ENCODE measurements at regions not wholly inside any gene's neighbourhood (a gene's known extent, or its start where the extent isn't known, plus 50 kb on each side); places are given as distances from the start of the nearest gene placed in this dataset.

GRCh38 chr4:129578336-129578735 lies 482.4 kb downstream of the C4orf33 start:
- no peak for DNase-seq (ENCODE audit: low read depth)
- in situ Hi-C loops (cut with HindIII; ENCODE audit: low pct_unique_long_range_greater_than_20kb, low sequenced_read_pairs) = no loop called here

- DNase-seq (ENCODE audit: low read depth) = no peak
- in situ Hi-C loops (cut with HindIII; ENCODE audit: low pct_unique_long_range_greater_than_20kb, low sequenced_read_pairs) = no loop called here
These were observed 485.4 kb downstream of the C4orf33 start for GRCh38 chr4:129581305-129581704.

GRCh38 chr4:129583868-129584267 lies 487.9 kb downstream of the C4orf33 start:
- in situ Hi-C loops (cut with HindIII; ENCODE audit: low pct_unique_long_range_greater_than_20kb, low sequenced_read_pairs) = no loop called here
- no peak for DNase-seq (ENCODE audit: low read depth)

GRCh38 chr4:129598582-129598981 lies 502.6 kb downstream of the C4orf33 start:
- in situ Hi-C loops (cut with HindIII; ENCODE audit: low pct_unique_long_range_greater_than_20kb, low sequenced_read_pairs) = no loop called here
- DNase-seq (ENCODE audit: low read depth) = no peak

GRCh38 chr4:129600898-129601297 lies 504.9 kb downstream of the C4orf33 start:
- in situ Hi-C loops (cut with HindIII; ENCODE audit: low pct_unique_long_range_greater_than_20kb, low sequenced_read_pairs) = no loop called here
- no peak for DNase-seq (ENCODE audit: low read depth)

GRCh38 chr4:129602447-129602846 lies 506.5 kb downstream of the C4orf33 start:
- DNase-seq (ENCODE audit: low read depth) = no peak
- in situ Hi-C loops (cut with HindIII; ENCODE audit: low pct_unique_long_range_greater_than_20kb, low sequenced_read_pairs) = no loop called here

- in situ Hi-C loops (cut with HindIII; ENCODE audit: low pct_unique_long_range_greater_than_20kb, low sequenced_read_pairs) = no loop called here
- no peak for DNase-seq (ENCODE audit: low read depth)
These were observed 507.4 kb downstream of the C4orf33 start for GRCh38 chr4:129603241-129603931.

- no peak for DNase-seq (ENCODE audit: low read depth)
- in situ Hi-C loops (cut with HindIII; ENCODE audit: low pct_unique_long_range_greater_than_20kb, low sequenced_read_pairs) = no loop called here
These were observed 508.8 kb downstream of the C4orf33 start for GRCh38 chr4:129604632-129605255.

GRCh38 chr4:129614611-129615010 lies 518.7 kb downstream of the C4orf33 start:
- in situ Hi-C loops (cut with HindIII; ENCODE audit: low pct_unique_long_range_greater_than_20kb, low sequenced_read_pairs) = no loop called here
- no peak for DNase-seq (ENCODE audit: low read depth)

GRCh38 chr4:129622566-129622965 lies 526.6 kb downstream of the C4orf33 start:
- DNase-seq (ENCODE audit: low read depth) = no peak
- in situ Hi-C loops (cut with HindIII; ENCODE audit: low pct_unique_long_range_greater_than_20kb, low sequenced_read_pairs) = no loop called here

GRCh38 chr4:129623233-129623875 lies 527.4 kb downstream of the C4orf33 start:
- in situ Hi-C loops (cut with HindIII; ENCODE audit: low pct_unique_long_range_greater_than_20kb, low sequenced_read_pairs) = no loop called here
- no peak for DNase-seq (ENCODE audit: low read depth)

- in situ Hi-C loops (cut with HindIII; ENCODE audit: low pct_unique_long_range_greater_than_20kb, low sequenced_read_pairs) = no loop called here
These were observed 545.2 kb downstream of the C4orf33 start for GRCh38 chr4:129641179-129641578.

GRCh38 chr4:129645461-129645860 lies 549.5 kb downstream of the C4orf33 start:
- in situ Hi-C loops (cut with HindIII; ENCODE audit: low pct_unique_long_range_greater_than_20kb, low sequenced_read_pairs) = no loop called here
- DNase-seq (ENCODE audit: low read depth) = no peak

More at GRCh38 chr4:129641179-129641578, 545.2 kb downstream of the C4orf33 start:
- DNase-seq (ENCODE audit: low read depth) = peak; percentile 27

- DNase-seq (ENCODE audit: low read depth) = no peak
- in situ Hi-C loops (cut with HindIII; ENCODE audit: low pct_unique_long_range_greater_than_20kb, low sequenced_read_pairs) = no loop called here
These were observed 572.1 kb downstream of the C4orf33 start for GRCh38 chr4:129668092-129668491.

- DNase-seq (ENCODE audit: low read depth) = no peak
- in situ Hi-C loops (cut with HindIII; ENCODE audit: low pct_unique_long_range_greater_than_20kb, low sequenced_read_pairs) = no loop called here
These were observed 577.0 kb downstream of the C4orf33 start for GRCh38 chr4:129672941-129673340.

- in situ Hi-C loops (cut with HindIII; ENCODE audit: low pct_unique_long_range_greater_than_20kb, low sequenced_read_pairs) = no loop called here
- DNase-seq (ENCODE audit: low read depth) = no peak
These were observed 579.1 kb downstream of the C4orf33 start for GRCh38 chr4:129675036-129675435.

GRCh38 chr4:129676934-129677333 lies 581.0 kb downstream of the C4orf33 start:
- in situ Hi-C loops (cut with HindIII; ENCODE audit: low pct_unique_long_range_greater_than_20kb, low sequenced_read_pairs) = no loop called here

GRCh38 chr4:129682586-129682985 lies 586.6 kb downstream of the C4orf33 start:
- in situ Hi-C loops (cut with HindIII; ENCODE audit: low pct_unique_long_range_greater_than_20kb, low sequenced_read_pairs) = no loop called here
- DNase-seq (ENCODE audit: low read depth) = no peak

More at GRCh38 chr4:129676934-129677333, 581.0 kb downstream of the C4orf33 start:
- no peak for DNase-seq (ENCODE audit: low read depth)

- in situ Hi-C loops (cut with HindIII; ENCODE audit: low pct_unique_long_range_greater_than_20kb, low sequenced_read_pairs) = no loop called here
- DNase-seq (ENCODE audit: low read depth) = no peak
These were observed 612.0 kb downstream of the C4orf33 start for GRCh38 chr4:129707949-129708348.
